ENCODE measurements at regions not wholly inside any gene's neighbourhood (a gene's known extent, or its start where the extent isn't known, plus 50 kb on each side); places are given as distances from the start of the nearest gene placed in this dataset.

- POLR2A ChIA-PET: no interaction called here
- intact Hi-C loops (cut with DNase I, micrococcal nuclease): no loop called here
Measured at GRCh38 chr2:82694431-82694830, 1764.6 kb downstream of the SUCLG1 start.

GRCh38 chr2:82690757-82691411 lies 1768.2 kb downstream of the SUCLG1 start:
- H3K36me3 Mint-ChIP-seq (ENCODE audit: low read depth): no peaks in the 10 kb centered on the region
- CTCF ChIA-PET: no interaction called here

More at GRCh38 chr2:82694431-82694830, 1764.6 kb downstream of the SUCLG1 start:
- Mint-ChIP-seq H3K27me3 (no peaks in the 10 kb centered on the region), H3K4me1 (ENCODE audit: low read depth) (no peaks in the 10 kb centered on the region), H3K4me3 (no peak overlapping the region), H3K9me3 (peaks cover 5% of the 10 kb centered on the region), H3K27ac (no peak overlapping the region), H3K36me3 (ENCODE audit: low read depth) (no peaks in the 10 kb centered on the region)
- H3K9me3 ChIP-seq (ENCODE audit: control insufficient read depth in 1 of 2, insufficient read depth in 1 of 2, low read length in 2 of 2): no peaks in the 10 kb centered on the region
- no peak overlapping the region for H3K4me3 ChIP-seq (ENCODE audit: low read length)
- H3K4me1 ChIP-seq (ENCODE audit: insufficient read depth, low read length): no peaks in the 10 kb centered on the region
- TF ChIP-seq CTCF (IDR thresholded peaks at IDR 0.05): no peak
- no peaks in the 10 kb centered on the region for H3K36me3 ChIP-seq (ENCODE audit: insufficient read depth, low read length)
- DNase-seq (no peak), ATAC-seq (ENCODE audit: poor library complexity) (no peak)
- CTCF ChIA-PET: no interaction called here
- no peak overlapping the region for H3K27ac ChIP-seq (ENCODE audit: low read depth in 1 of 2, low read length in 2 of 2)
- H3K27me3 ChIP-seq (ENCODE audit: control insufficient read depth in 1 of 2, insufficient read depth in 2 of 2, low read length in 2 of 2): no peaks in the 10 kb centered on the region

GRCh38 chr2:82675186-82675585 lies 1783.9 kb downstream of the SUCLG1 start:
- ChIA-PET CTCF (no interaction called here), POLR2A (no interaction called here)
- Mint-ChIP-seq H3K27ac (no peak overlapping the region), H3K27me3 (no peaks in the 10 kb centered on the region), H3K36me3 (ENCODE audit: low read depth) (no peaks in the 10 kb centered on the region), H3K9me3 (peaks cover 17% of the 10 kb centered on the region), H3K4me3 (no peak overlapping the region), H3K4me1 (ENCODE audit: low read depth) (no peaks in the 10 kb centered on the region)
- intact Hi-C loops (cut with DNase I, micrococcal nuclease): no loop called here
- H3K27ac ChIP-seq (ENCODE audit: low read depth in 1 of 2, low read length in 2 of 2): no peak overlapping the region
- no peak overlapping the region for H3K4me3 ChIP-seq (ENCODE audit: low read length)
- no peaks in the 10 kb centered on the region for H3K36me3 ChIP-seq (ENCODE audit: insufficient read depth, low read length)
- no peak for TF ChIP-seq CTCF (IDR thresholded peaks at IDR 0.05)
- no peaks in the 10 kb centered on the region for H3K4me1 ChIP-seq (ENCODE audit: insufficient read depth, low read length)
- H3K9me3 ChIP-seq (ENCODE audit: control insufficient read depth in 1 of 2, insufficient read depth in 1 of 2, low read length in 2 of 2): peaks cover 0 to under 1% of the 10 kb centered on the region in 2 experiments
- no peaks in the 10 kb centered on the region for H3K27me3 ChIP-seq (ENCODE audit: control insufficient read depth in 1 of 2, insufficient read depth in 2 of 2, low read length in 2 of 2)
- DNase-seq (no peak), ATAC-seq (ENCODE audit: poor library complexity) (no peak)

More at GRCh38 chr2:82690757-82691411, 1768.2 kb downstream of the SUCLG1 start:
- intact Hi-C loops (cut with DNase I, micrococcal nuclease): no loop called here
- POLR2A ChIA-PET: no interaction called here
- Mint-ChIP-seq H3K27me3 (no peaks in the 10 kb centered on the region), H3K27ac (no peak overlapping the region), H3K4me3 (no peak overlapping the region), H3K9me3 (peaks cover 4% of the 10 kb centered on the region), H3K4me1 (ENCODE audit: low read depth) (no peaks in the 10 kb centered on the region)
- Histone ChIP-seq H3K9me3 (ENCODE audit: control insufficient read depth in 1 of 2, insufficient read depth in 1 of 2, low read length in 2 of 2) (no peaks in the 10 kb centered on the region), H3K4me3 (ENCODE audit: low read length) (no peak overlapping the region), H3K4me1 (ENCODE audit: insufficient read depth, low read length) (no peaks in the 10 kb centered on the region), H3K27me3 (ENCODE audit: control insufficient read depth in 1 of 2, insufficient read depth in 2 of 2, low read length in 2 of 2) (no peaks in the 10 kb centered on the region), H3K36me3 (ENCODE audit: insufficient read depth, low read length) (no peaks in the 10 kb centered on the region), H3K27ac (ENCODE audit: low read depth in 1 of 2, low read length in 2 of 2) (no peak overlapping the region)
- ATAC-seq (ENCODE audit: poor library complexity) (no peak), DNase-seq (no peak)
- no peak for TF ChIP-seq CTCF (IDR thresholded peaks at IDR 0.05)
